Stimulated activated CD8-positive, alpha-beta memory T cell treated with anti-CD3 and anti-CD28 coated beads, Interleukin-4, amount 100 ng/mL, for 1 hour (primary cell): ENCODE measurements at regions not wholly inside any gene's neighbourhood (a gene's known extent, or its start where the extent isn't known, plus 50 kb on each side); places are given as distances from the start of the nearest gene placed in this dataset.

Source experiments
- DNase-seq, 2 donors: peaks; one replicate each; pipeline ENCODE4 v3.0.0-alpha.2; 2020; ENCODE audit warnings: low read depth in 2 of 2, low spot score in 1 of 2

- no peak for DNase-seq
These were observed 119.1 kb downstream of the RPS29 start for GRCh38 chr14:49467091-49467490.

- DNase-seq, result no peak
These were observed 121.3 kb downstream of the RPS29 start for GRCh38 chr14:49464885-49465284.

GRCh38 chr14:49463146-49463545 is 123.0 kb downstream of the RPS29 start:
- no peak for DNase-seq

GRCh38 chr14:49461529-49462401 is 124.4 kb downstream of the RPS29 start:
- DNase-seq, result peak; percentile 2 to 34

GRCh38 chr14:49460662-49461061 is 125.5 kb downstream of the RPS29 start:
- no peak for DNase-seq

- no peak for DNase-seq
These were observed 129.6 kb downstream of the RPS29 start for GRCh38 chr14:49456589-49456988.

- no peak for DNase-seq
These were observed 134.2 kb downstream of the RPS29 start for GRCh38 chr14:49451938-49452337.

GRCh38 chr14:49449749-49450148 is 136.4 kb downstream of the RPS29 start:
- no peak for DNase-seq

GRCh38 chr14:49447540-49448107 is 138.6 kb downstream of the RPS29 start:
- DNase-seq, result no peak

- no peak for DNase-seq
These were observed 139.4 kb downstream of the RPS29 start for GRCh38 chr14:49446801-49447200.

GRCh38 chr14:49438256-49438770 is 147.9 kb downstream of the RPS29 start:
- DNase-seq, result no peak

GRCh38 chr14:49428076-49428475 is 158.1 kb downstream of the RPS29 start:
- DNase-seq, result no peak

GRCh38 chr14:49427117-49427516 is 159.1 kb downstream of the RPS29 start:
- no peak for DNase-seq

- no peak for DNase-seq
These were observed 160.3 kb downstream of the RPS29 start for GRCh38 chr14:49425921-49426320.

GRCh38 chr14:49424436-49425331 is 161.5 kb downstream of the RPS29 start:
- DNase-seq, result no peak

GRCh38 chr14:49420201-49420600 is 166.0 kb downstream of the RPS29 start:
- DNase-seq, result no peak

- no peak for DNase-seq
These were observed 167.4 kb downstream of the RPS29 start for GRCh38 chr14:49418789-49419188.

- DNase-seq, result no peak
These were observed 168.4 kb downstream of the RPS29 start for GRCh38 chr14:49417790-49418189.

- DNase-seq, result no peak
These were observed 177.8 kb downstream of the RPS29 start for GRCh38 chr14:49408187-49408933.

GRCh38 chr14:49405291-49405690 is 180.9 kb downstream of the RPS29 start:
- no peak for DNase-seq

- DNase-seq, result no peak
These were observed 184.8 kb downstream of the RPS29 start for GRCh38 chr14:49401373-49401772.
